GM11168 (cell line): ENCODE measurements at regions not wholly inside any gene's neighbourhood (a gene's known extent, or its start where the extent isn't known, plus 50 kb on each side); places are given as distances from the start of the nearest gene placed in this dataset.
"Not testable (repeated sequence)": the region's sequence is repeated elsewhere in the genome, so short reads cannot be mapped to it uniquely, and the experiment has no call there.

Experiments used
- in situ Hi-C: fragments of 300-500 bp; cut with MboI; formaldehyde crosslinking; loops from one replicate; pipeline ENCODE4 v1.12.0; 2022; ENCODE audit warnings: low sequenced_read_pairs; ENCODE audit not compliant: unreplicated experiment

- in situ Hi-C loops: no loop called here
Measured at GRCh38 chr14:30252783-30253674, 305.9 kb upstream of the G2E3 start.

- in situ Hi-C loops: no loop called here
Measured at GRCh38 chr14:30256627-30257026, 302.3 kb upstream of the G2E3 start.

GRCh38 chr14:30257946-30258661 is 300.9 kb upstream of the G2E3 start:
- in situ Hi-C loops: no loop called here

GRCh38 chr14:30260833-30261607 is 297.9 kb upstream of the G2E3 start:
- in situ Hi-C loops: no loop called here

- in situ Hi-C loops: no loop called here
Measured at GRCh38 chr14:30264161-30264560, 294.8 kb upstream of the G2E3 start.

GRCh38 chr14:30266290-30266689 is 292.7 kb upstream of the G2E3 start:
- in situ Hi-C loops: no loop called here

GRCh38 chr14:30267141-30267540 is 291.8 kb upstream of the G2E3 start:
- in situ Hi-C loops: no loop called here

GRCh38 chr14:30270200-30271161 is 288.5 kb upstream of the G2E3 start:
- in situ Hi-C loops: no loop called here

GRCh38 chr14:30271811-30272323 is 287.1 kb upstream of the G2E3 start:
- in situ Hi-C loops: no loop called here

GRCh38 chr14:30272848-30273832 is 285.8 kb upstream of the G2E3 start:
- in situ Hi-C loops: no loop called here

- in situ Hi-C loops: no loop called here
Measured at GRCh38 chr14:30275604-30276003, 283.4 kb upstream of the G2E3 start.

GRCh38 chr14:30277268-30277667 is 281.7 kb upstream of the G2E3 start:
- in situ Hi-C loops: no loop called here

- in situ Hi-C loops: not testable (repeated sequence)
Measured at GRCh38 chr14:30278856-30279255, 280.1 kb upstream of the G2E3 start.

- in situ Hi-C loops: no loop called here
Measured at GRCh38 chr14:30283822-30284446, 275.0 kb upstream of the G2E3 start.

GRCh38 chr14:30284808-30285207 is 274.1 kb upstream of the G2E3 start:
- in situ Hi-C loops: no loop called here

- in situ Hi-C loops: no loop called here
Measured at GRCh38 chr14:30287579-30288445, 271.1 kb upstream of the G2E3 start.

- in situ Hi-C loops: no loop called here
Measured at GRCh38 chr14:30290001-30290400, 269.0 kb upstream of the G2E3 start.
